ENCODE measurements at regions not wholly inside any gene's neighbourhood (a gene's known extent, or its start where the extent isn't known, plus 50 kb on each side); places are given as distances from the start of the nearest gene placed in this dataset.

GRCh38 chr5:63286724-63287123 is 675.5 kb downstream of the HTR1A start:
- H3K18ac ChIP-seq (ENCODE audit: extremely low read depth, low read length), result no peak overlapping the region
- no peaks in the 10 kb centered on the region for H3K79me2 ChIP-seq (ENCODE audit: control insufficient read depth in 1 of 2, insufficient read depth in 2 of 2, low read length in 2 of 2)
- no peak overlapping the region for H3K4ac ChIP-seq (replicated peaks; ENCODE audit: insufficient read length, low read depth, low read length)
- no peaks in the 10 kb centered on the region for H3K9me3 ChIP-seq (ENCODE audit: insufficient read depth in 2 of 2, low read depth in 1 of 2, low read length in 1 of 2)
- ChIA-PET POLR2A (ENCODE audit: partially characterized antibody) (no interaction called here), CTCF (ENCODE audit: partially characterized antibody) (no interaction called here)
- TF ChIP-seq BACH1 (IDR thresholded peaks at IDR 0.05; ENCODE audit: low read length), result no peak
- TF ChIP-seq KDM1A (IDR thresholded peaks at IDR 0.05; ENCODE audit: borderline replicate concordance, low read length), result no peak
- no peak for TF ChIP-seq JUND (IDR thresholded peaks at IDR 0.05; ENCODE audit: low read length)
- TF ChIP-seq SUZ12 (IDR thresholded peaks at IDR 0.05; ENCODE audit: low read length), result no peak
- TF ChIP-seq KDM5A (IDR thresholded peaks at IDR 0.05; ENCODE audit: low read length), result no peak
- TF ChIP-seq RAD21 (IDR thresholded peaks at IDR 0.05 in 1 of 2, conservative IDR thresholded peaks at IDR 0.05 in 1 of 2; ENCODE audit: low read depth in 2 of 2, low read length in 2 of 2), result no peak
- DNase-seq (ENCODE audit: low read depth in 1 of 2, low spot score in 2 of 2), result no peak
- no peak overlapping the region for H3K23ac ChIP-seq (ENCODE audit: insufficient read length)
- no peak overlapping the region for H3K4me2 ChIP-seq (ENCODE audit: insufficient read depth in 1 of 2, low read depth in 2 of 2, low read length in 2 of 2)
- H3K9ac ChIP-seq (replicated peaks in 1 of 4; ENCODE audit: extremely low read depth in 1 of 4, low read depth in 3 of 4, low read length in 3 of 4), result no peak overlapping the region
- no peak overlapping the region for H2AFZ ChIP-seq (ENCODE audit: low read length)
- H2BK15ac ChIP-seq (ENCODE audit: low read length), result no peak overlapping the region
- H3K4me1 ChIP-seq (replicated peaks in 1 of 4; ENCODE audit: control insufficient read depth in 3 of 4, insufficient read depth in 4 of 4, low read length in 3 of 4), result no peaks in the 10 kb centered on the region
- no peak overlapping the region for H3K27ac ChIP-seq (ENCODE audit: low read depth, low read length)
- H2BK120ac ChIP-seq (replicated peaks; ENCODE audit: low read depth, low read length), result no peak overlapping the region
- no peaks in the 10 kb centered on the region for H3K27me3 ChIP-seq (replicated peaks in 1 of 4; ENCODE audit: control insufficient read depth in 3 of 4, extremely low read depth in 1 of 4, insufficient read depth in 3 of 4, low read length in 3 of 4)
- H2BK20ac ChIP-seq (ENCODE audit: low read length), result no peak overlapping the region
- H2BK5ac ChIP-seq (ENCODE audit: low read depth, low read length), result no peak overlapping the region
- no peaks in the 10 kb centered on the region for H3K79me1 ChIP-seq (ENCODE audit: low read depth, low read length)
- FAIRE-seq, result no peak
- no peaks in the 10 kb centered on the region for H3K36me3 ChIP-seq (ENCODE audit: control insufficient read depth in 2 of 4, insufficient read depth in 4 of 4, low read length in 3 of 4)
- H4K5ac ChIP-seq (ENCODE audit: insufficient read length, low read depth, low read length), result no peak overlapping the region
- no peaks in the 10 kb centered on the region for H4K20me1 ChIP-seq (replicated peaks in 1 of 2; ENCODE audit: control insufficient read depth in 1 of 2, insufficient read depth in 2 of 2, low read length in 2 of 2)
- no peaks in the 10 kb centered on the region for H3K23me2 ChIP-seq (ENCODE audit: low read depth, low read length)
- H2BK12ac ChIP-seq (ENCODE audit: low read depth, low read length), result no peak overlapping the region
- no peak overlapping the region for H4K91ac ChIP-seq (replicated peaks; ENCODE audit: insufficient read length, low read length)
- H3K4me3 ChIP-seq (ENCODE audit: extremely low read depth in 1 of 4, insufficient read depth in 2 of 4, low read depth in 3 of 4, low read length in 4 of 4), result no peak overlapping the region
- no peak overlapping the region for H3K14ac ChIP-seq (ENCODE audit: insufficient read length)
- no peak overlapping the region for H3K56ac ChIP-seq (replicated peaks; ENCODE audit: insufficient read length, low read depth, low read length)
- H4K8ac ChIP-seq (ENCODE audit: extremely low read depth, insufficient read depth, low read length), result no peak overlapping the region
- WGBS, 2 experiments (ENCODE audit: extremely low coverage in 1 of 2, insufficient coverage in 1 of 2, insufficient read length in 1 of 2, insufficient replicate concordance in 2 of 2, low coverage in 1 of 2, low lambda C conversion rate in 2 of 2, missing lambda C conversion rate in 1 of 2), result 83% methylated on average over 4 of the region's 4 CpGs; no CpG with 5 or more reads in 1 of the 2 experiments
- no peak overlapping the region for H2AK5ac ChIP-seq (ENCODE audit: low read depth, low read length)

All from H1 (cell line).